ENCODE measurements at regions not wholly inside any gene's neighbourhood (a gene's known extent, or its start where the extent isn't known, plus 50 kb on each side); places are given as distances from the start of the nearest gene placed in this dataset.

GRCh38 chr9:13598738-13599137, 319.2 kb upstream of the MPDZ start:
- no peak overlapping the region for H3K9ac ChIP-seq (ENCODE audit: insufficient read depth in 1 of 2, low read length in 2 of 2)
- no peak overlapping the region for H3K4me3 ChIP-seq
- TF ChIP-seq CTCF (IDR thresholded peaks at IDR 0.05; ENCODE audit: control extremely low read depth, extremely low read depth) = no peak
- no peaks in the 10 kb centered on the region for H3K36me3 ChIP-seq (ENCODE audit: control insufficient read depth in 4 of 4, insufficient read depth in 4 of 4, low read length in 4 of 4)
- ATAC-seq (ENCODE audit: insufficient read depth, low FRiP score) (no peak), DNase-seq (no peak)
- no peak overlapping the region for H3K27ac ChIP-seq (ENCODE audit: low read depth in 1 of 2, low read length in 1 of 2)
- H3K27me3 ChIP-seq (ENCODE audit: control insufficient read depth in 3 of 3, insufficient read depth in 3 of 3, low read length in 2 of 3) = no peaks in the 10 kb centered on the region
- no peaks in the 10 kb centered on the region for H3K4me1 ChIP-seq (ENCODE audit: control insufficient read depth in 5 of 5, insufficient read depth in 5 of 5, low read length in 5 of 5)
- H3K9me3 ChIP-seq (ENCODE audit: control insufficient read depth in 4 of 4, insufficient read depth in 3 of 4, low read length in 3 of 4) = peaks cover 0 to 4% (median 1%) of the 10 kb centered on the region in 4 donors

- ATAC-seq (ENCODE audit: insufficient read depth, low FRiP score) = no peak
- H3K4me1 ChIP-seq (ENCODE audit: control insufficient read depth in 5 of 5, insufficient read depth in 5 of 5, low read length in 5 of 5) = no peaks in the 10 kb centered on the region
- TF ChIP-seq CTCF (IDR thresholded peaks at IDR 0.05; ENCODE audit: control extremely low read depth, extremely low read depth) = no peak
- no peak for DNase-seq
- H3K9me3 ChIP-seq (ENCODE audit: control insufficient read depth in 4 of 4, insufficient read depth in 3 of 4, low read length in 3 of 4) = peaks cover 0 to 2% (median 0%) of the 10 kb centered on the region in 4 donors
- H3K27me3 ChIP-seq (ENCODE audit: control insufficient read depth in 3 of 3, insufficient read depth in 3 of 3, low read length in 2 of 3) = no peaks in the 10 kb centered on the region
- 84 to 91% methylated on average over 5 of the region's 5 CpGs for WGBS, 2 donors
- no peak overlapping the region for H3K27ac ChIP-seq (ENCODE audit: low read depth in 1 of 2, low read length in 1 of 2)
- no peak overlapping the region for H3K4me3 ChIP-seq
- H3K36me3 ChIP-seq (ENCODE audit: control insufficient read depth in 4 of 4, insufficient read depth in 4 of 4, low read length in 4 of 4) = no peaks in the 10 kb centered on the region
- H3K9ac ChIP-seq (ENCODE audit: insufficient read depth in 1 of 2, low read length in 2 of 2) = no peak overlapping the region
Measured at GRCh38 chr9:13597427-13597826, 317.9 kb upstream of the MPDZ start.

GRCh38 chr9:13597004-13597403, 317.5 kb upstream of the MPDZ start:
- ATAC-seq (ENCODE audit: insufficient read depth, low FRiP score) (no peak), DNase-seq (no peak)
- TF ChIP-seq CTCF (IDR thresholded peaks at IDR 0.05; ENCODE audit: control extremely low read depth, extremely low read depth) = no peak
- no peaks in the 10 kb centered on the region for H3K36me3 ChIP-seq (ENCODE audit: control insufficient read depth in 4 of 4, insufficient read depth in 4 of 4, low read length in 4 of 4)
- WGBS, 2 donors = 77 to 80% methylated on average over 2 of the region's 2 CpGs
- H3K4me1 ChIP-seq (ENCODE audit: control insufficient read depth in 5 of 5, insufficient read depth in 5 of 5, low read length in 5 of 5) = no peaks in the 10 kb centered on the region
- H3K9ac ChIP-seq (ENCODE audit: insufficient read depth in 1 of 2, low read length in 2 of 2) = no peak overlapping the region
- H3K9me3 ChIP-seq (ENCODE audit: control insufficient read depth in 4 of 4, insufficient read depth in 3 of 4, low read length in 3 of 4) = peaks cover 0 to 2% (median 0%) of the 10 kb centered on the region in 4 donors
- no peaks in the 10 kb centered on the region for H3K27me3 ChIP-seq (ENCODE audit: control insufficient read depth in 3 of 3, insufficient read depth in 3 of 3, low read length in 2 of 3)
- H3K27ac ChIP-seq (ENCODE audit: low read depth in 1 of 2, low read length in 1 of 2) = no peak overlapping the region
- no peak overlapping the region for H3K4me3 ChIP-seq

GRCh38 chr9:13596383-13596970, 317.0 kb upstream of the MPDZ start:
- H3K36me3 ChIP-seq (ENCODE audit: control insufficient read depth in 4 of 4, insufficient read depth in 4 of 4, low read length in 4 of 4) = no peaks in the 10 kb centered on the region
- TF ChIP-seq CTCF (IDR thresholded peaks at IDR 0.05; ENCODE audit: control extremely low read depth, extremely low read depth) = no peak
- 83 to 86% methylated on average over 4 of the region's 4 CpGs for WGBS, 2 donors

More at GRCh38 chr9:13596383-13596970, 317.0 kb upstream of the MPDZ start:
- H3K4me3 ChIP-seq = no peak overlapping the region
- no peak overlapping the region for H3K9ac ChIP-seq (ENCODE audit: insufficient read depth in 1 of 2, low read length in 2 of 2)
- H3K27ac ChIP-seq (ENCODE audit: low read depth in 1 of 2, low read length in 1 of 2) = no peak overlapping the region
- ATAC-seq (ENCODE audit: insufficient read depth, low FRiP score) (no peak), DNase-seq (no peak)
- H3K9me3 ChIP-seq (ENCODE audit: control insufficient read depth in 4 of 4, insufficient read depth in 3 of 4, low read length in 3 of 4) = peaks cover 0 to 2% (median 0%) of the 10 kb centered on the region in 4 donors
- peaks cover 0 to 3% (median 0%) of the 10 kb centered on the region in 5 donors for H3K4me1 ChIP-seq (ENCODE audit: control insufficient read depth in 5 of 5, insufficient read depth in 5 of 5, low read length in 5 of 5)
- H3K27me3 ChIP-seq (ENCODE audit: control insufficient read depth in 3 of 3, insufficient read depth in 3 of 3, low read length in 2 of 3) = no peaks in the 10 kb centered on the region
